Uterus (tissue), 3 donors: ENCODE measurements at regions not wholly inside any gene's neighbourhood (a gene's known extent, or its start where the extent isn't known, plus 50 kb on each side); places are given as distances from the start of the nearest gene placed in this dataset.

Source experiments
- DNase-seq, 2 donors: peaks; one replicate each; pipeline ENCODE4 v3.0.0-alpha.2; 2019 to 2020
- H3K27ac ChIP-seq, 2 donors: fragments of 200-600 bp; sonication (generic); 1 replicate in 1 of 2; 2 replicates in 1 of 2; pipeline ENCODE4 v1.5.1; 2016 to 2018
- H3K27me3 ChIP-seq, 2 donors: fragments of 200-600 bp; sonication (generic); one replicate each; pipeline ENCODE4 v1.5.1; 2018 to 2019; ENCODE audit warnings: control low read depth in 1 of 2
- H3K36me3 ChIP-seq, 2 donors: fragments of 200-600 bp; sonication (generic); one replicate each; pipeline ENCODE4 v1.5.1; 2019; ENCODE audit warnings: control low read depth in 1 of 2
- H3K4me1 ChIP-seq, 2 donors: fragments of 200-600 bp; sonication (generic); one replicate each; pipeline ENCODE4 v1.5.1; 2018 to 2019; ENCODE audit warnings: control low read depth in 1 of 2
- H3K4me3 ChIP-seq, 2 donors: fragments of 200-600 bp; sonication (generic); 1 replicate in 1 of 2; 2 replicates in 1 of 2; pipeline ENCODE4 v1.5.1; 2018 to 2019; ENCODE audit warnings: mild to moderate bottlenecking in 1 of 2
- H3K9me3 ChIP-seq, 2 donors: fragments of 200-600 bp; sonication (generic); one replicate each; pipeline ENCODE4 v1.5.1; 2019; ENCODE audit warnings: control low read depth in 1 of 2
- POLR2A ChIP-seq, 2 donors: fragments of 450-650 bp; IDR thresholded peaks; one replicate each; pipeline ENCODE4 v1.6.1; 2016; ENCODE audit warnings: antibody characterized with exemption in 2 of 2, mild to moderate bottlenecking in 1 of 2, moderate library complexity in 1 of 2
- intact Hi-C: fragments of 100-400 bp; cut with DNase I; formaldehyde crosslinking; loops from one replicate; pipeline ENCODE4 v1.15.1; 2023; ENCODE audit warnings: low total_unique reads
- TF ChIP-seq, protein P1 (sequence below), 4 experiments: fragments of 200-600 bp in 2 of 4; fragments of 450-650 bp in 2 of 4; sonication (generic) in 2 of 4; IDR thresholded peaks; one replicate each; pipeline ENCODE4 v1.5.1; 2016 to 2019; ENCODE audit warnings: antibody characterized with exemption in 4 of 4, mild to moderate bottlenecking in 2 of 4, moderate library complexity in 1 of 4
- donor health status: DM: yes; HTN: yes; CAD: no.

GRCh38 chr5:158376679-158377078 is 517.7 kb upstream of the CLINT1 start:
- no peak for DNase-seq
- TF ChIP-seq, protein P1, sequence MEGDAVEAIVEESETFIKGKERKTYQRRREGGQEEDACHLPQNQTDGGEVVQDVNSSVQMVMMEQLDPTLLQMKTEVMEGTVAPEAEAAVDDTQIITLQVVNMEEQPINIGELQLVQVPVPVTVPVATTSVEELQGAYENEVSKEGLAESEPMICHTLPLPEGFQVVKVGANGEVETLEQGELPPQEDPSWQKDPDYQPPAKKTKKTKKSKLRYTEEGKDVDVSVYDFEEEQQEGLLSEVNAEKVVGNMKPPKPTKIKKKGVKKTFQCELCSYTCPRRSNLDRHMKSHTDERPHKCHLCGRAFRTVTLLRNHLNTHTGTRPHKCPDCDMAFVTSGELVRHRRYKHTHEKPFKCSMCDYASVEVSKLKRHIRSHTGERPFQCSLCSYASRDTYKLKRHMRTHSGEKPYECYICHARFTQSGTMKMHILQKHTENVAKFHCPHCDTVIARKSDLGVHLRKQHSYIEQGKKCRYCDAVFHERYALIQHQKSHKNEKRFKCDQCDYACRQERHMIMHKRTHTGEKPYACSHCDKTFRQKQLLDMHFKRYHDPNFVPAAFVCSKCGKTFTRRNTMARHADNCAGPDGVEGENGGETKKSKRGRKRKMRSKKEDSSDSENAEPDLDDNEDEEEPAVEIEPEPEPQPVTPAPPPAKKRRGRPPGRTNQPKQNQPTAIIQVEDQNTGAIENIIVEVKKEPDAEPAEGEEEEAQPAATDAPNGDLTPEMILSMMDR (IDR thresholded peaks at IDR 0.05) = no peak
- no peak for TF ChIP-seq POLR2A (IDR thresholded peaks at IDR 0.05)
- no peaks in the 10 kb centered on the region for H3K9me3 ChIP-seq
- no peaks in the 10 kb centered on the region for H3K36me3 ChIP-seq
- no peaks in the 10 kb centered on the region for H3K4me1 ChIP-seq
- H3K27ac ChIP-seq = no peak overlapping the region
- intact Hi-C loops = no loop called here
- H3K27me3 ChIP-seq = no peaks in the 10 kb centered on the region
- no peak overlapping the region for H3K4me3 ChIP-seq

GRCh38 chr5:158375531-158375930 is 516.6 kb upstream of the CLINT1 start:
- Histone ChIP-seq H3K4me1 (no peaks in the 10 kb centered on the region), H3K4me3 (no peak overlapping the region), H3K27me3 (no peaks in the 10 kb centered on the region), H3K27ac (no peak overlapping the region), H3K9me3 (no peaks in the 10 kb centered on the region), H3K36me3 (no peaks in the 10 kb centered on the region)
- DNase-seq = no peak
- intact Hi-C loops = no loop called here
- TF ChIP-seq, protein P1 (IDR thresholded peaks at IDR 0.05) = no peak
- TF ChIP-seq POLR2A (IDR thresholded peaks at IDR 0.05) = no peak

- H3K4me1 ChIP-seq = no peaks in the 10 kb centered on the region
- intact Hi-C loops = no loop called here
- H3K27me3 ChIP-seq = no peaks in the 10 kb centered on the region
- TF ChIP-seq, protein P1 (IDR thresholded peaks at IDR 0.05) = no peak
- H3K4me3 ChIP-seq = no peak overlapping the region
- H3K9me3 ChIP-seq = no peaks in the 10 kb centered on the region
- no peak overlapping the region for H3K27ac ChIP-seq
- no peak for DNase-seq
- H3K36me3 ChIP-seq = no peaks in the 10 kb centered on the region
Measured at GRCh38 chr5:158373608-158374395, 514.9 kb upstream of the CLINT1 start.

DNA sequence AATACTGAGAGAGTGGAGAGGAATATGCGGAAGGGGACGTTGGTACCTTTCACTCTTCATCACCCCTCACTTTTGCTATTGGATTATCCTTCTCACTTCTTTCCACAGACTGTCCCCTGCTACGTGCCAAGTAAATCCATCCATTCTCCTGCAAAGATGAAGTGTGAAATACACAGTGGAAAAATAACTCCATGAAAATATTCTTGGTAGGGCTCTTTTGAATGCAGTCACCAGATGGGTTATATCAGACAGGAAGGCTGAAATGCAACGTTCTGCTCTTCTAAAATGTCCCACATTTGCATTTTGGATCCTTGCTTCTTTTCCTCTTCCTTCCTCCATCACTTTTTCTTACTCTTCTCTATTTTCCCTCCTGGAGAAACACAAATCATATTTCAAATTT is 510.3 kb upstream of the CLINT1 start:
- DNase-seq = no peak
- TF ChIP-seq, protein P1 (IDR thresholded peaks at IDR 0.05) = no peak
- TF ChIP-seq POLR2A (IDR thresholded peaks at IDR 0.05) = no peak
- no peaks in the 10 kb centered on the region for H3K9me3 ChIP-seq
- no peaks in the 10 kb centered on the region for H3K4me1 ChIP-seq
- H3K4me3 ChIP-seq = no peak overlapping the region
- no peaks in the 10 kb centered on the region for H3K27me3 ChIP-seq
- H3K36me3 ChIP-seq = no peaks in the 10 kb centered on the region
- H3K27ac ChIP-seq = no peak overlapping the region
- intact Hi-C loops = no loop called here

DNA sequence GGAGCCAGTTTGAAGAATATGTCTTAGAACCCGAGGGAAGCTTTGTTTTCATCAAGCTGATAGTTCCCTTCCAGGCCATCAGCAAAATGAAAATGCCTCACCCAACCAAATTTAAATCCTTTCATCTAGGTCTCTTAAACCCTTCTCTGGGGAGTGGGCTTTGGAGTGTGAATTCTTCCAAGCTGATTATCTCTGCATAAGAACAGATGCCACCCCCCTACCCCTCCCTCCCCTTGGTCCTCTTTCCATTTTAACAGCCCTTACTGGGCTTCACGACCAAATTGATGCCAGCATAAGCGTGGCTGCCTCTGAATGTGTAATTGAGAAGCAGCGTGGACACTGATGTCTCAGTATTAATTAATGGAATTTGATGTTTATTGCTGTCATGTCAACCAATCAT is 509.7 kb upstream of the CLINT1 start:
- no peaks in the 10 kb centered on the region for H3K36me3 ChIP-seq
- no peaks in the 10 kb centered on the region for H3K27me3 ChIP-seq
- no peak overlapping the region for H3K27ac ChIP-seq
- no peak overlapping the region for H3K4me3 ChIP-seq
- no peak for DNase-seq
- H3K9me3 ChIP-seq = no peaks in the 10 kb centered on the region
- intact Hi-C loops = no loop called here
- TF ChIP-seq, protein P1 (IDR thresholded peaks at IDR 0.05) = no peak
- TF ChIP-seq POLR2A (IDR thresholded peaks at IDR 0.05) = no peak
- no peaks in the 10 kb centered on the region for H3K4me1 ChIP-seq
